Transverse colon (tissue), 4 donors: ENCODE measurements at regions not wholly inside any gene's neighbourhood (a gene's known extent, or its start where the extent isn't known, plus 50 kb on each side); places are given as distances from the start of the nearest gene placed in this dataset.
"Not testable (repeated sequence)": the region's sequence is repeated elsewhere in the genome, so short reads cannot be mapped to it uniquely, and the experiment has no call there.

Source experiments
- DNase-seq: peaks from one replicate; pipeline ENCODE4 v3.0.0-alpha.2; 2019
- H3K27ac ChIP-seq, 4 donors: fragments of 200-600 bp; sonication (generic); 2 replicates each; pipeline ENCODE4 v1.5.1; 2016 to 2018; ENCODE audit warnings: inconsistent platforms in 4 of 4
- H3K27me3 ChIP-seq: fragments of 200-600 bp; sonication (generic); 2 replicates; pipeline ENCODE4 v1.5.1; 2017; ENCODE audit warnings: inconsistent platforms
- H3K36me3 ChIP-seq, 4 donors: fragments of 200-600 bp; sonication (generic); 2 replicates each; pipeline ENCODE4 v1.5.1; 2017 to 2019; ENCODE audit warnings: inconsistent platforms in 4 of 4
- H3K4me1 ChIP-seq, 4 donors: fragments of 200-600 bp; sonication (generic); 2 replicates each; pipeline ENCODE4 v1.5.1; 2017 to 2020; ENCODE audit warnings: inconsistent platforms in 4 of 4
- H3K4me3 ChIP-seq, 4 donors: fragments of 200-600 bp; sonication (generic); 1 replicate in 1 of 4; 2 replicates in 3 of 4; pipeline versions ENCODE4 v1.5.1 to v1.6.1; 2017 to 2019; ENCODE audit warnings: inconsistent platforms in 4 of 4
- H3K9me3 ChIP-seq, 2 donors: fragments of 200-600 bp; sonication (generic); 2 replicates each; pipeline ENCODE4 v1.5.1; 2017 to 2019; ENCODE audit warnings: inconsistent platforms in 2 of 2
- CTCF ChIP-seq, 5 experiments: fragments of 200-600 bp in 3 of 5; fragments of 450-650 bp in 2 of 5; sonication (generic) in 3 of 5; IDR thresholded peaks; 1 replicate in 2 of 5; 2 replicates in 3 of 5; pipeline ENCODE4 v1.5.1; 2016 to 2017; ENCODE audit warnings: antibody characterized with exemption in 5 of 5, inconsistent platforms in 3 of 5, mild to moderate bottlenecking in 2 of 5, moderate library complexity in 1 of 5
- EP300 ChIP-seq: sonication (generic); formaldehyde crosslinking; IDR thresholded peaks from one replicate; pipeline ENCODE4 v1.6.1; 2017; ENCODE audit warnings: antibody characterized with exemption, low read depth
- POLR2A ChIP-seq: fragments of 450-650 bp; IDR thresholded peaks from one replicate; pipeline ENCODE4 v1.6.1; 2016; ENCODE audit warnings: antibody characterized with exemption, mild to moderate bottlenecking, moderate library complexity
- POLR2AphosphoS5 ChIP-seq, 3 donors: sonication (generic); formaldehyde crosslinking; IDR thresholded peaks; one replicate each; pipeline ENCODE4 v1.6.1; 2016; ENCODE audit warnings: antibody characterized with exemption in 3 of 3
- WGBS, 2 donors: methylation state at CpG; one replicate each; pipeline ENCODE4 v1.1.5; 2018; ENCODE audit warnings: low coverage in 1 of 2; 5-methylcytosine and 5-hydroxymethylcytosine counted together
- in situ Hi-C, 4 donors: fragments of 200-750 bp; cut with MboI; loops; one replicate each; pipeline versions ENCODE4 v1.15.0 to v1.15.1; 2017; ENCODE audit warnings: low sequenced_read_pairs in 3 of 4, low pct_ligation_motif_present in 1 of 4, low pct_unique_long_range_greater_than_20kb in 1 of 4
- intact Hi-C: fragments of 100-400 bp; cut with DNase I; formaldehyde crosslinking; loops from one replicate; pipeline ENCODE4 v1.15.1; 2023; ENCODE audit warnings: low total_unique reads

DNA sequence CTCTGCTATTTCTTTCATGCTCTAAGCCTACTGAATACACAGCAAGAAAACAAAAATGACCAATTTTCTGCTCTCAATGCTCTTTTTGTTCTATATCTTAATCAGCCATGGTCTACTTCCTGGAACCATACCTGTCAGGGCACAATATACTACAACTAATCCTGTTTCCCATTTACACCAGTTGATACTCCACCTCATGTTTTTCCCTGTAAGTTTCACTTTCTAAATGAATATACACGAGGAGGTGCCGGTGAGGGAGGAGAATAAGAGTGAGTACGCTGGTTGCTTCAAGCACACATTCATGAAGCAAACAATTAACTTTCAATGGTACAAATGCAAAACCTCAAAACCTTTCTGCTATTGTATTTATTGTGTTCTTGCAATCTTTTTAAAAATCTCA, 443.1 kb upstream of the ID4 start:
- H3K9me3 ChIP-seq = no peaks in the 10 kb centered on the region
- DNase-seq = no peak
- intact Hi-C loops (no loop called here), in situ Hi-C loops (no loop called here)
- WGBS, 2 donors = 59 to 66% methylated on average over 3 of the region's 3 CpGs
- H3K4me1 ChIP-seq = no peaks in the 10 kb centered on the region
- no peaks in the 10 kb centered on the region for H3K27me3 ChIP-seq
- no peak overlapping the region for H3K4me3 ChIP-seq
- TF ChIP-seq POLR2AphosphoS5 (IDR thresholded peaks at IDR 0.05) = no peak
- TF ChIP-seq POLR2A = no peak
- no peak for TF ChIP-seq CTCF (IDR thresholded peaks at IDR 0.05)
- TF ChIP-seq EP300 = no peak
- H3K27ac ChIP-seq = no peak overlapping the region
- H3K36me3 ChIP-seq = no peaks in the 10 kb centered on the region

DNA sequence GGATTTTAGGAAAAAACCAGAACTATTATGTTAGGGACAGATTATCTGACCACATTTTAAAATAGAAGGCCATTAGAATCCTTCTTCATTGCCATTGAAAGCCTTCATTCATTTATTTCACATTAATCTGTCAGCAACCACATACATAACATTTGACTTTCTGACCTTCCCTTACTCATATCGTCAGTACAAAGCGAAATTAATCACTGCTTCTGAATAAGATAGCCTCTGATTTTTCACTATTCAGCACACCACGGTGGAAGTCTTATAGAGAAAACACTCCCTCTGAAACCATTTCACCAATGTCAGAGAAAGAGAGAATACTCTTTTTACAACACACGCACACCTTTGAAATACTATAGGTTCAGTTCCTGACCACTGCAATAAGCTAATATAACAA, 442.5 kb upstream of the ID4 start:
- Histone ChIP-seq H3K27me3 (no peaks in the 10 kb centered on the region), H3K9me3 (no peaks in the 10 kb centered on the region), H3K4me3 (no peak overlapping the region), H3K4me1 (no peaks in the 10 kb centered on the region), H3K36me3 (no peaks in the 10 kb centered on the region), H3K27ac (no peak overlapping the region)
- in situ Hi-C loops (no loop called here), intact Hi-C loops (no loop called here)
- DNase-seq = no peak
- TF ChIP-seq CTCF (IDR thresholded peaks at IDR 0.05) = no peak
- TF ChIP-seq EP300 = no peak
- no peak for TF ChIP-seq POLR2AphosphoS5 (IDR thresholded peaks at IDR 0.05)
- TF ChIP-seq POLR2A = no peak
- WGBS, 2 donors = 57 to 83% methylated on average over 4 of the region's 4 CpGs

DNA sequence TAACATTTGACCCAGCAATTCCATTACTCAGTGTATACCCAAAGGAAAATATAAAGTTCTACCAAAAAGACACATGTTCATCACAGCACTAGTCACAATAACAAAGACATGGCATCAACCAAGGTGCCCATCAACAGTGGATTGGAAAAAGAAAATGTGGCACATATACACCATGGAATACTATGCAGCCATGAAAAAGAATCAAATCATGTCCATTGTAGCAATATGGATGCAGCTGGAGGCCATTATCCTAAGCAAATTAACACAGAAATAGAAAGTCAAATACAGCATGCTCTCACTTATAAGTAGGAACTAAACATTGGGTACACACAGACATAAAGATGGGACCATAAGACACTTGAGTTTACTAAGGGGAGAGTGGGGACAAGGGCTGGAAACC, 441.9 kb upstream of the ID4 start:
- Histone ChIP-seq H3K36me3 (no peaks in the 10 kb centered on the region), H3K27me3 (no peaks in the 10 kb centered on the region), H3K4me1 (no peaks in the 10 kb centered on the region), H3K4me3 (no peak overlapping the region), H3K9me3 (no peaks in the 10 kb centered on the region), H3K27ac (no peak overlapping the region)
- in situ Hi-C loops (no loop called here), intact Hi-C loops (no loop called here)
- TF ChIP-seq EP300 = no peak
- TF ChIP-seq POLR2A = no peak
- TF ChIP-seq CTCF (IDR thresholded peaks at IDR 0.05) = no peak
- TF ChIP-seq POLR2AphosphoS5 (IDR thresholded peaks at IDR 0.05) = no peak
- no peak for DNase-seq

DNA sequence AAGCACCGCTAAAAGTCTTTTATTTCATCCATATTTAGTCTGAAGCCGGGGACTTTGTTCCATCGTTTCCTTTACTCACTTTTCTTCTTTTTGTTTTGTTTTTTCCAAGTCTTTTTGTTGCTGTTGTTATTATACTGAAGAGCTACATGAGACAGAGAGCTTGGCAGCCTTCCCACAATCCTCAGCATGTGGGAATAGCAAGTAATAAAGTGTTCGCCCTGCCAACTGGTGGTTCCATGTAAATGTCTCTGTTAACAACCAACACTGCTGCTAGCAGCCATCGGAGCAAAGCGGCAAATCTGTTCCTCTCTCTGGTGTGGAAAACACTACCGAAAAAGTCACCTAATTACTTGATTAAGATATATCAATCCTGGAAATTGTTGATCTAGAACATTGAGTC, 437.8 kb upstream of the ID4 start:
- peaks cover 0 to 4% of the 10 kb centered on the region in 2 donors for H3K9me3 ChIP-seq
- WGBS, 2 donors = 74 to 80% methylated on average over 6 to 7 of the region's 7 CpGs
- no peak overlapping the region for H3K4me3 ChIP-seq
- intact Hi-C loops (no loop called here), in situ Hi-C loops (no loop called here)
- no peak overlapping the region for H3K27ac ChIP-seq
- no peak for DNase-seq
- no peak for TF ChIP-seq POLR2AphosphoS5 (IDR thresholded peaks at IDR 0.05)
- H3K4me1 ChIP-seq = no peaks in the 10 kb centered on the region
- H3K36me3 ChIP-seq = no peaks in the 10 kb centered on the region
- H3K27me3 ChIP-seq = no peaks in the 10 kb centered on the region

DNA sequence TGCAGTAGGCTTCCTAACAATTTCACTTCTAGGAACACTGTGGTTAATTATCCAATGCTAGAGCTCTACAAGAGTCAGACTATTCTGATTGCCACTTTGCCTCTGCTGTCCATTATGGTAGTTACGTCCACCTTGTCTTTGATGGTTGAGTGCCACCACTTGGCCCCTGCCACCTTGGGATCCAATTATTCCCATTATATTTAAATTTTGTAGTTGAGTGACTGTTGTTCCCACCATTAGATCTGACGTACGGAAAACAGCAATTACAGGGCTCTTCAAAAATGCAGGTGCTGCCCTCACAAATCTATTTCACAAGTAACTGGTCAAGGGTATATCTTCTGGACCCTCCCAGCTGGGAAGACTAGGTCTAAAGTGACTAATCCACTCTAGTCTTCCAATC, 432.3 kb upstream of the ID4 start:
- in situ Hi-C loops, DNase-seq, H3K4me1 ChIP-seq, H3K27ac ChIP-seq, H3K4me3 ChIP-seq, intact Hi-C loops, H3K27me3 ChIP-seq, H3K36me3 ChIP-seq: not testable (repeated sequence)
- 77 to 80% methylated on average over 1 to 3 of the region's 3 CpGs for WGBS, 2 donors
- peaks cover 0 to 14% of the 10 kb centered on the region in 2 donors for H3K9me3 ChIP-seq
